Ascending aorta (tissue), 2 donors: ENCODE measurements at regions not wholly inside any gene's neighbourhood (a gene's known extent, or its start where the extent isn't known, plus 50 kb on each side); places are given as distances from the start of the nearest gene placed in this dataset.

Experiments
- DNase-seq, 2 donors: peaks; one replicate each; pipeline ENCODE4 v3.0.0-alpha.2; 2019; ENCODE audit warnings: low spot score in 2 of 2
- H3K27ac ChIP-seq, 2 donors: fragments of 200-600 bp; sonication (generic); one replicate each; pipeline ENCODE4 v1.5.1; 2016 to 2017; ENCODE audit warnings: mild to moderate bottlenecking in 1 of 2
- H3K27me3 ChIP-seq: fragments of 200-600 bp; sonication (generic); one replicate; pipeline ENCODE4 v1.5.1; 2017
- H3K36me3 ChIP-seq, 2 donors: fragments of 200-600 bp; sonication (generic); one replicate each; pipeline ENCODE4 v1.5.1; 2016
- H3K4me1 ChIP-seq, 2 donors: fragments of 200-600 bp; sonication (generic); one replicate each; pipeline ENCODE4 v1.5.1; 2016 to 2017; ENCODE audit warnings: mild to moderate bottlenecking in 1 of 2
- H3K4me3 ChIP-seq, 2 donors: fragments of 200-600 bp; sonication (generic); one replicate each; pipeline ENCODE4 v1.5.1; 2016 to 2017; ENCODE audit warnings: mild to moderate bottlenecking in 1 of 2
- H3K9me3 ChIP-seq, 2 donors: fragments of 200-600 bp; sonication (generic); one replicate each; pipeline ENCODE4 v1.5.1; 2016
- intact Hi-C: fragments of 100-400 bp; cut with DNase I; formaldehyde crosslinking; loops from one replicate; pipeline ENCODE4 v1.15.1; 2023
- TF ChIP-seq, protein P1 (sequence below), 3 experiments: fragments of 200-600 bp in 2 of 3; fragments of 450-650 bp in 1 of 3; sonication (generic) in 2 of 3; IDR thresholded peaks; one replicate each; pipeline ENCODE4 v1.5.1; 2016 to 2019; ENCODE audit warnings: antibody characterized with exemption in 3 of 3, mild to moderate bottlenecking in 1 of 3, moderate library complexity in 1 of 3

DNA sequence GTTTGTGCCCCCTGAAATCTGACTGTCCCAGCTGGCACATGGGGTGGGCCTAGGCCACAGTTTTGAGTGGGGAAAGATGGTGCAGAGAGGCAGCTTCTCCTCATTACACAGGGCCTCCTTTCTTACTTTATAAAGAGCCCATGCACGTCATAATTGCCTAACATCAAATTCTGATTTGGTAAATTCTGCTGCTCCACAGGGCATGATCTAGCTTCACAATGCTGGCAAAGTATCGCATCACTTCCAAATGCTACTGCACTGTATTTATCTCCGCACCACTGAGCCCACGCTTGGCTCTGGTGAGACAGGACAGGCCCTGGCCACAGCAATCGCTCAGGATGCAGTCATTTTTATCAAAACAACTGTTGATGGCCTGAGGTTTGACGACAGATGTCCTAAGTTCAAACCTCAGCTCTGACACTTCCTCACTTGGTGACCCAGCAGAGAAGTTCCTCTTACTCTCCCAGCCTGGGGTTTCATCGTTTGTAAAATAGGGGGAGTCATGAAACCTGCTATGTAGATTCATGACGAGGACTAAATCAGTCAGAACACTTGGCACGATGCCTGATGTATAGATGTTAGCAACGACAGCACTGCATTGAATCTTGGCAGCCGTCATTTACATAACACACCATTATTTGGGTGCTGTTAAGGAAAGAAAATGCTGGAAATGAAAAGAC is 187.9 kb downstream of the TTLL2 start:
- TF ChIP-seq, protein P1, sequence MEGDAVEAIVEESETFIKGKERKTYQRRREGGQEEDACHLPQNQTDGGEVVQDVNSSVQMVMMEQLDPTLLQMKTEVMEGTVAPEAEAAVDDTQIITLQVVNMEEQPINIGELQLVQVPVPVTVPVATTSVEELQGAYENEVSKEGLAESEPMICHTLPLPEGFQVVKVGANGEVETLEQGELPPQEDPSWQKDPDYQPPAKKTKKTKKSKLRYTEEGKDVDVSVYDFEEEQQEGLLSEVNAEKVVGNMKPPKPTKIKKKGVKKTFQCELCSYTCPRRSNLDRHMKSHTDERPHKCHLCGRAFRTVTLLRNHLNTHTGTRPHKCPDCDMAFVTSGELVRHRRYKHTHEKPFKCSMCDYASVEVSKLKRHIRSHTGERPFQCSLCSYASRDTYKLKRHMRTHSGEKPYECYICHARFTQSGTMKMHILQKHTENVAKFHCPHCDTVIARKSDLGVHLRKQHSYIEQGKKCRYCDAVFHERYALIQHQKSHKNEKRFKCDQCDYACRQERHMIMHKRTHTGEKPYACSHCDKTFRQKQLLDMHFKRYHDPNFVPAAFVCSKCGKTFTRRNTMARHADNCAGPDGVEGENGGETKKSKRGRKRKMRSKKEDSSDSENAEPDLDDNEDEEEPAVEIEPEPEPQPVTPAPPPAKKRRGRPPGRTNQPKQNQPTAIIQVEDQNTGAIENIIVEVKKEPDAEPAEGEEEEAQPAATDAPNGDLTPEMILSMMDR (IDR thresholded peaks at IDR 0.05) = no peak
- DNase-seq = no peak
- intact Hi-C loops = no loop called here

DNA sequence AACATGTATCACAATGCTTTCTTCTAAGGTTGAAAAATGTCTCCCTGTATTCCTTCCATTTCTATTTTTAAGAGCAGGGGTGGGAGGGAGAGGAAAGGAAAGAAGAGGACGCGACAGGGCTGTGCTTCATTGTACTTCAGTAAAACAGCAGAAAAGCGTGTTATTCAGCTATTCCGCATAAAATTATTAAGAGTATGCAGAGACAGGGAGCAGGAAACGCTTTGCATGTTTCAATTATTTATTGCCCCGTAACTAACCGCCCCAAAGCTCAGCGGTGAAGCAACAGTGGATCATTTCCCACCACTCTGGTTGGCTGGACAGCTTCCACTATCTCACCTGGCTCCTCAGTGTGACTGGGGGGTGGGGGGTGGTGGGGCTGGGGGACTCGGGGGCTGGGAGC is 188.9 kb downstream of the TTLL2 start:
- no peaks in the 10 kb centered on the region for H3K9me3 ChIP-seq
- DNase-seq = peak in 1 of 2 donors; percentile 11
- no peaks in the 10 kb centered on the region for H3K36me3 ChIP-seq
- intact Hi-C loops = no loop called here
- H3K4me1 ChIP-seq = no peaks in the 10 kb centered on the region
- H3K27me3 ChIP-seq = no peaks in the 10 kb centered on the region
- no peak overlapping the region for H3K4me3 ChIP-seq
- no peak overlapping the region for H3K27ac ChIP-seq
- TF ChIP-seq, protein P1 (IDR thresholded peaks at IDR 0.05) = no peak

More for the DNA sequence above, 187.9 kb downstream of the TTLL2 start:
- H3K9me3 ChIP-seq = no peaks in the 10 kb centered on the region
- H3K27ac ChIP-seq = no peak overlapping the region
- H3K27me3 ChIP-seq = no peaks in the 10 kb centered on the region
- H3K36me3 ChIP-seq = no peaks in the 10 kb centered on the region
- no peaks in the 10 kb centered on the region for H3K4me1 ChIP-seq
- H3K4me3 ChIP-seq = no peak overlapping the region

DNA sequence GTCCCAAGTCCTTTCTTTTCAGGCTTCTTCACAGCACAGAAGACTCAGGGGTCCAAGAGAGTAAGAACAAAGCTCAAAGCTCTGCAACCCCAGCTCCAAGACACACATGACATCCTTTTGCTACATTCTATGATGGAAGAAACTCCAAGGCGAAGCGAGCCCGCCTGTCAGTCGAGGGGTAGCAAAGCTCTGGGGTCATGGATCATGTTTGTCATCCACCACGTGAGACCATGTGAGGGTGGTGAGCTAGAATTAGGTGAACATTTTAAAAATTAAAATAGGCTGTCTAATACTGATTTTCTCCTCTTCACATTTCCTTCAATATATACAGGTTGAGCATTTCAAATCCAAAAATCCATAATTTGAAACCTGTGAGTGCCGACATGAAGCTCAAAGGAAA is 189.6 kb downstream of the TTLL2 start:
- H3K9me3 ChIP-seq = no peaks in the 10 kb centered on the region
- intact Hi-C loops = no loop called here
- no peaks in the 10 kb centered on the region for H3K27me3 ChIP-seq
- no peaks in the 10 kb centered on the region for H3K36me3 ChIP-seq
- no peak for DNase-seq
- H3K4me1 ChIP-seq = no peaks in the 10 kb centered on the region
- TF ChIP-seq, protein P1 (IDR thresholded peaks at IDR 0.05) = no peak
- H3K4me3 ChIP-seq = no peak overlapping the region
- no peak overlapping the region for H3K27ac ChIP-seq

DNA sequence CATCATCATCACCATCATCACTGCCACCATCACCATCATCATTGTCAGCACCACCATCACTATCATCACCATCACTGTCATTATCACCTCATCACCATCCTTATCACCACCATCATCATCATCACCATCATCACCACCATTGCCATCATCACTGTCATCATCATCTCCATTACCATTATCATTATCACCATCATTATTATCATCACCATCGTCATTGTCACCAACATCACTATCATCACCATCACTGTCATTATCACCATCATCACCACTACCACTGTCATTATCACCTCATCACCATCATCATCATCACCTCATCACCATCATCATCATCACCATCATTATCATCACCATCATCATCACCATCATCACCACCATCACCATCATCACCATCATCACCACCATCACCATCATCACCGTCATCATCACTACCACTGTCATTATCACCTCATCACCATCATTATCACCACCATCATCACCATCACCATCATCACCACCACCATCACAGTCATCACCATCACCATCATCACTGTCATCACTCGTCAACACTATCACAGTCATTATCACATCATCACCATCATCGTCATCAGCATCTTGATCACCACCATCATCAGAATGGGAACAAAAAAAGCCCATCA is 191.1 kb downstream of the TTLL2 start:
- intact Hi-C loops = no loop called here
- DNase-seq = no peak
- no peaks in the 10 kb centered on the region for H3K36me3 ChIP-seq
- no peak overlapping the region for H3K4me3 ChIP-seq
- H3K4me1 ChIP-seq = no peaks in the 10 kb centered on the region
- no peaks in the 10 kb centered on the region for H3K27me3 ChIP-seq
- TF ChIP-seq, protein P1 (IDR thresholded peaks at IDR 0.05) = no peak
- H3K27ac ChIP-seq = no peak overlapping the region
- no peaks in the 10 kb centered on the region for H3K9me3 ChIP-seq

DNA sequence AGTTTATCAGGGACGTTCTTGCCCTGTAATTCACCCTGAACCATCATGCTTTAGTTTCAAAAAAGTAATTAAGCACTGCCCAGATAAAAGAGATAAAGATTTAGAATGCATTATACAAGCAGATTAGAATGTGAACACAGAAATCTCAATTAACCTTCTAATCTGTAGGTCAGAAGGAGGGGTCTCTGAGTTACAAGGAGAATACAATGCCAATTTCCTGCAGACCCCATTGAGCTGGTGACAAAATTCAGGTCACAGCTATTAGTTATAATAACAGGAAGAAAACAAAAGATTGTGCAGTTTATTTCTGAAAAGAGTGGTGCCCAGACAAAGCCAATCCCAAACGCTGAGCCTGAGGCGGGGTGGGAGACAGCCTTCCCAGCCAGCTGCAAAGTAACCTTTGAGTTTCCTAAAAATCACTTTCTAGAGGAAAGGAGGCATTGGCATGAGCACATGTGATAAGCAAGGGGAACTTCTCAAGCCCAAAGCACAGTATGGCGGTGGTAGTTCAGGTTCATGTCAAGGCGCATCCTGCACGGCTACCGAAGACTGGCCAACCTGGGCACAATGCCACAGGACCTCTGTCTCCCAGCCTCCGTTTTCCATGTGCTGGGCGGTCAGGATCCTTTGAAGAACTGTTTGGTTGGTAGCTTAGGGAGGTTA is 192.5 kb downstream of the TTLL2 start:
- no peak for DNase-seq
- Histone ChIP-seq H3K4me1 (no peaks in the 10 kb centered on the region), H3K4me3 (no peak overlapping the region), H3K36me3 (no peaks in the 10 kb centered on the region), H3K9me3 (no peaks in the 10 kb centered on the region), H3K27me3 (no peaks in the 10 kb centered on the region), H3K27ac (no peak overlapping the region)
- TF ChIP-seq, protein P1 (IDR thresholded peaks at IDR 0.05) = no peak
- intact Hi-C loops = no loop called here
